Prostate gland (tissue), 2 donors: ENCODE measurements at regions not wholly inside any gene's neighbourhood (a gene's known extent, or its start where the extent isn't known, plus 50 kb on each side); places are given as distances from the start of the nearest gene placed in this dataset.

ENCODE experiments used
- POLR2AphosphoS5 ChIP-seq: sonication (generic); formaldehyde crosslinking; IDR thresholded peaks from one replicate; pipeline ENCODE4 v1.6.1; 2017; ENCODE audit warnings: antibody characterized with exemption
- TF ChIP-seq, protein P1 (sequence below), 4 experiments: fragments of 200-600 bp in 2 of 4; fragments of 450-650 bp in 2 of 4; sonication (generic) in 2 of 4; IDR thresholded peaks; 1 replicate in 3 of 4; 2 replicates in 1 of 4; pipeline ENCODE4 v1.5.1; 2016 to 2019; ENCODE audit warnings: antibody characterized with exemption in 4 of 4, mild to moderate bottlenecking in 2 of 4, moderate library complexity in 2 of 4

DNA sequence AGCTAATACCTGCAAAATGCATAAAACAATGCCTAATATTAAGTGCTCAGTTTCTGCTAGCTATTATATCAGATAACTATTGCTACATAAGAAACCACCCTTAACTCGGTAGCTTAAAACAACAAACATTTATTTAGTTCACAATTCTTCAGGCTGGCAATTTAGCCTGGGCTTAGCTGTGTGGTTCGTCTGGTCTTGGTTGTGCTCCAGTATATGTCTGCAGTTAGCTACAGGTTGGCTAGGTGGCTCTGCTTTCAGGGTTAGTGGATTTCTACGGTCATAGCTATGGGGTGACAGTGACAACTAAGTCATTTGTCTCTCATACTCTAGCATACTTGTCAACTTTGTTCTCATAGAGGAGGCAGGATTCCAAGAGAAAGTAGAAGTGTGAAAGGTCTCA, 61.8 kb upstream of the NRP1 start:
- no peak for TF ChIP-seq POLR2AphosphoS5
- TF ChIP-seq, protein P1, sequence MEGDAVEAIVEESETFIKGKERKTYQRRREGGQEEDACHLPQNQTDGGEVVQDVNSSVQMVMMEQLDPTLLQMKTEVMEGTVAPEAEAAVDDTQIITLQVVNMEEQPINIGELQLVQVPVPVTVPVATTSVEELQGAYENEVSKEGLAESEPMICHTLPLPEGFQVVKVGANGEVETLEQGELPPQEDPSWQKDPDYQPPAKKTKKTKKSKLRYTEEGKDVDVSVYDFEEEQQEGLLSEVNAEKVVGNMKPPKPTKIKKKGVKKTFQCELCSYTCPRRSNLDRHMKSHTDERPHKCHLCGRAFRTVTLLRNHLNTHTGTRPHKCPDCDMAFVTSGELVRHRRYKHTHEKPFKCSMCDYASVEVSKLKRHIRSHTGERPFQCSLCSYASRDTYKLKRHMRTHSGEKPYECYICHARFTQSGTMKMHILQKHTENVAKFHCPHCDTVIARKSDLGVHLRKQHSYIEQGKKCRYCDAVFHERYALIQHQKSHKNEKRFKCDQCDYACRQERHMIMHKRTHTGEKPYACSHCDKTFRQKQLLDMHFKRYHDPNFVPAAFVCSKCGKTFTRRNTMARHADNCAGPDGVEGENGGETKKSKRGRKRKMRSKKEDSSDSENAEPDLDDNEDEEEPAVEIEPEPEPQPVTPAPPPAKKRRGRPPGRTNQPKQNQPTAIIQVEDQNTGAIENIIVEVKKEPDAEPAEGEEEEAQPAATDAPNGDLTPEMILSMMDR (IDR thresholded peaks at IDR 0.05): no peak
